GM12872 (cell line): ENCODE measurements at regions not wholly inside any gene's neighbourhood (a gene's known extent, or its start where the extent isn't known, plus 50 kb on each side); places are given as distances from the start of the nearest gene placed in this dataset.

Source experiments
- CTCF ChIP-seq: IDR thresholded peaks from 3 replicates; pipeline ENCODE4 v1.5.1; 2011; ENCODE audit warnings: low read depth, mild to moderate bottlenecking, low read length, moderate library complexity; ENCODE audit not compliant: insufficient read depth

DNA sequence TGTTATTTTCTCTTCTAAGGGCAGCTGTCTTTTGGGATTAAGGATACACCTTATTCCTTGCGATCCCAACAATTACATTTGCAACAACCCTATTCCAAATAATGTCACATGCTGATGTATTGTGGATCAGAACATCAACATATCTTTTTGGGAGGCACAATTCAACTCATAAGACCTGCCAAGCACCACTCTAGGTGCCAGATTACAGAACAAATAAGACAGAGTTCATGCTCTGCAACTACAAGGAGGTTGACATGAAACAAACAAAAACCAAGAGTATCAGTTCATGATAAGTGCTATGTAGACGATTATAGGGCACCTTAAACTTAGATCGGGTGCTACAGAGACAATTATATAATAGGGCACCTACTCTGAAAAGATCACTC is 203.2 kb upstream of the SGK1 start:
- no peak for TF ChIP-seq CTCF

DNA sequence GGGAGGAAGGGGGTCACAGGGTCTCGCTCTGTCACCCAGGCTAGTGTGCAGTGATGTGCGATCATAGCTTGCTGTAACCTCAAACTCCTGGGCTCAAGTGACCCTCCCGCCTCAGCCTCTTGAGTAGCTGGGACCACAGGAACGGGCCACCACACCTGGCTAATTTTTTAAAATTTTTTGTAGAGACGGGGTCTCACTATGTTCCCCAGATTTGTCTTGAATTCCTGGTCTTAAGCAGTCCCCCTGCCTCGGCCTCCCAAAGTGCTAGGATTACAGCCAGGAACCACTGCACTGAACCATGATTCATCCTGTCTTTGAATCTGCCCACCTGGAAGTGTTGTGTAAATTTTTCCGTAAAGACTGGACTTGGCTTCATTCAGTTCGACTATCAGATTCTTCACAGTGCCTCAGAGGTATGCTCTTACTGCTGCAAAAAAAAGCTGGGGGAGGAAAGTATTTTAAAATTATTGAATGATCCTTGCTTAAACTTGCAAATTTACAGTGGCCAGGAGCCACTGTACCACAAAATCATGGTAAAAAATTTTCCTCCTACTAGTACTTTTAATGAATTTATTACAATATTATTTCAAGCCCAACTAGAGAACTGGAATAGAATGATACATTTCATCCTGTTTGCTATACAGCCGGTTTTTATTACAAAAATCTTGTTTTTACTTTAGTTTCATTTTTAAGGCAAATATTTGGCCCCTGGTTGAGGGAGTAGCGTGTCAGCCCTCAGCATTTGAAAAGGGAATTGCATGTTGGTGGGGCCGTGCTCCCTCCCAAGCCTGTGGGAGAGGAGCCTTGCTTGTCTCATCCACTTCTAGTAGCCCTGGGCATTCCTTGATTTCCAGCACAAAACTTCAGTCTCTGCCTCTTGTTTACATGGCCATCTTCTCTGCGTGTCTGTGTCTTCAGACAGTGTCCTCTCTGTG is 202.5 kb upstream of the SGK1 start:
- TF ChIP-seq CTCF, result no peak

GRCh38 chr6:134519465-134519864 is 201.6 kb upstream of the SGK1 start:
- TF ChIP-seq CTCF, result no peak

GRCh38 chr6:134517868-134518267 is 200.0 kb upstream of the SGK1 start:
- TF ChIP-seq CTCF, result no peak

GRCh38 chr6:134517145-134517658 is 199.3 kb upstream of the SGK1 start:
- no peak for TF ChIP-seq CTCF

GRCh38 chr6:134516582-134516981 is 198.7 kb upstream of the SGK1 start:
- TF ChIP-seq CTCF, result no peak

DNA sequence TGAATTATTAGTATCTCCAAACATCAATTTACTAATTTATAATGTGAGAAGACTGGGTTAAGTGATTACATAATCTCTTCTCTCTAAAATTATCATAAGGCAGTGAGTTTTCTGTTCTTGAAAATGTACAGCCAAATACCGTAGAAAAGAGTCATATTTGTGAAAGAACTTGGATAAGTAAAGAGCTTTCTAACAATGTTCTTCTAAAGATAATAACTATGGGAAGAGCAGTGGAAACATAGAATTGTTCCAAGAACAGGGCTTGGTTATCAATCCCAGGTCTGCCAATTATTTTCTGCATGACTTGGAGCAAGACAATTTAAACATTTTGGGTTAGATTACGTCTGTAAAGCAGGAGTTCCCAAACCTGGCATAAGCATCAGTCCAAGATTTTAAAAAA is 198.1 kb upstream of the SGK1 start:
- no peak for TF ChIP-seq CTCF
